ENCODE measurements at regions not wholly inside any gene's neighbourhood (a gene's known extent, or its start where the extent isn't known, plus 50 kb on each side); places are given as distances from the start of the nearest gene placed in this dataset.

GRCh38 chr1:14321422-14321821 lies 277.1 kb upstream of the KAZN start:
- peaks cover 25% of the 10 kb centered on the region for H3K9me3 Mint-ChIP-seq
- TF ChIP-seq ELF4 (CRISPR knock-in tag; IDR thresholded peaks at IDR 0.05; ENCODE audit: low read depth): no peak
- no peak for TF ChIP-seq ZNF263 (CRISPR knock-in tag; IDR thresholded peaks at IDR 0.05; ENCODE audit: low read depth)
- TF ChIP-seq, protein P1, sequence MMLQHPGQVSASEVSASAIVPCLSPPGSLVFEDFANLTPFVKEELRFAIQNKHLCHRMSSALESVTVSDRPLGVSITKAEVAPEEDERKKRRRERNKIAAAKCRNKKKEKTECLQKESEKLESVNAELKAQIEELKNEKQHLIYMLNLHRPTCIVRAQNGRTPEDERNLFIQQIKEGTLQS (CRISPR knock-in tag; conservative IDR thresholded peaks at IDR 0.05): no peak
- TF ChIP-seq ETV6 (CRISPR knock-in tag; IDR thresholded peaks at IDR 0.05): no peak
- no peak for TF ChIP-seq OVOL2 (CRISPR knock-in tag; IDR thresholded peaks at IDR 0.05; ENCODE audit: borderline replicate concordance)
- no peak for TF ChIP-seq ZNF121 (CRISPR knock-in tag; IDR thresholded peaks at IDR 0.05)
- TF ChIP-seq TCF7 (CRISPR knock-in tag; IDR thresholded peaks at IDR 0.05; ENCODE audit: low read depth): no peak
- no peak for TF ChIP-seq ZNF232 (CRISPR knock-in tag; IDR thresholded peaks at IDR 0.05)
- no peak for TF ChIP-seq IRF2 (CRISPR knock-in tag; IDR thresholded peaks at IDR 0.05; ENCODE audit: borderline replicate concordance, low read depth)
- no peak for TF ChIP-seq GTF2I (CRISPR knock-in tag; conservative IDR thresholded peaks at IDR 0.05)
- no peak for TF ChIP-seq CREM (CRISPR knock-in tag; IDR thresholded peaks at IDR 0.05)
- H3K36me3 Mint-ChIP-seq: no peaks in the 10 kb centered on the region
- ChIA-PET CTCF (no interaction called here), POLR2A (no interaction called here)
- DNase-seq (ENCODE audit: low spot score): no peak
- H3K4me3 Mint-ChIP-seq: no peak overlapping the region
- H3K4me1 Mint-ChIP-seq: peaks cover 23% of the 10 kb centered on the region
- H3K27me3 Mint-ChIP-seq (ENCODE audit: low read depth): peaks cover 26% of the 10 kb centered on the region
- no peak overlapping the region for H3K27ac Mint-ChIP-seq
- ATAC-seq: no peak

GRCh38 chr1:14323568-14324247 lies 274.8 kb upstream of the KAZN start:
- H3K36me3 Mint-ChIP-seq: no peaks in the 10 kb centered on the region
- ChIA-PET POLR2A (no interaction called here), CTCF (no interaction called here)
- H3K9me3 Mint-ChIP-seq: peaks cover 29% of the 10 kb centered on the region
- no peak overlapping the region for H3K4me3 Mint-ChIP-seq
- no peak overlapping the region for H3K27ac Mint-ChIP-seq
- peaks cover 32% of the 10 kb centered on the region for H3K27me3 Mint-ChIP-seq (ENCODE audit: low read depth)
- ATAC-seq: no peak
- TF ChIP-seq ESRRA (CRISPR knock-in tag; IDR thresholded peaks at IDR 0.05; ENCODE audit: borderline replicate concordance): no peak
- no peak for DNase-seq (ENCODE audit: low spot score)
- H3K4me1 Mint-ChIP-seq: peaks cover 29% of the 10 kb centered on the region

GRCh38 chr1:14324248-14324630 lies 274.2 kb upstream of the KAZN start:
- Mint-ChIP-seq H3K9me3 (peaks cover 29% of the 10 kb centered on the region), H3K27me3 (ENCODE audit: low read depth) (peaks cover 32% of the 10 kb centered on the region), H3K4me1 (peaks cover 29% of the 10 kb centered on the region), H3K4me3 (no peak overlapping the region), H3K27ac (no peak overlapping the region), H3K36me3 (no peaks in the 10 kb centered on the region)
- TF ChIP-seq FOXP1 (CRISPR knock-in tag; IDR thresholded peaks at IDR 0.05; ENCODE audit: borderline replicate concordance) (no peak), RELA (CRISPR knock-in tag; IDR thresholded peaks at IDR 0.05; ENCODE audit: borderline replicate concordance) (no peak), ESRRA (CRISPR knock-in tag; IDR thresholded peaks at IDR 0.05; ENCODE audit: borderline replicate concordance) (no peak)
- TF ChIP-seq, protein P2, sequence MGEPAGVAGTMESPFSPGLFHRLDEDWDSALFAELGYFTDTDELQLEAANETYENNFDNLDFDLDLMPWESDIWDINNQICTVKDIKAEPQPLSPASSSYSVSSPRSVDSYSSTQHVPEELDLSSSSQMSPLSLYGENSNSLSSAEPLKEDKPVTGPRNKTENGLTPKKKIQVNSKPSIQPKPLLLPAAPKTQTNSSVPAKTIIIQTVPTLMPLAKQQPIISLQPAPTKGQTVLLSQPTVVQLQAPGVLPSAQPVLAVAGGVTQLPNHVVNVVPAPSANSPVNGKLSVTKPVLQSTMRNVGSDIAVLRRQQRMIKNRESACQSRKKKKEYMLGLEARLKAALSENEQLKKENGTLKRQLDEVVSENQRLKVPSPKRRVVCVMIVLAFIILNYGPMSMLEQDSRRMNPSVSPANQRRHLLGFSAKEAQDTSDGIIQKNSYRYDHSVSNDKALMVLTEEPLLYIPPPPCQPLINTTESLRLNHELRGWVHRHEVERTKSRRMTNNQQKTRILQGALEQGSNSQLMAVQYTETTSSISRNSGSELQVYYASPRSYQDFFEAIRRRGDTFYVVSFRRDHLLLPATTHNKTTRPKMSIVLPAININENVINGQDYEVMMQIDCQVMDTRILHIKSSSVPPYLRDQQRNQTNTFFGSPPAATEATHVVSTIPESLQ (CRISPR knock-in tag; IDR thresholded peaks at IDR 0.05): no peak
- no peak for DNase-seq (ENCODE audit: low spot score)
- no peak for ATAC-seq
- ChIA-PET POLR2A (no interaction called here), CTCF (no interaction called here)

DNA sequence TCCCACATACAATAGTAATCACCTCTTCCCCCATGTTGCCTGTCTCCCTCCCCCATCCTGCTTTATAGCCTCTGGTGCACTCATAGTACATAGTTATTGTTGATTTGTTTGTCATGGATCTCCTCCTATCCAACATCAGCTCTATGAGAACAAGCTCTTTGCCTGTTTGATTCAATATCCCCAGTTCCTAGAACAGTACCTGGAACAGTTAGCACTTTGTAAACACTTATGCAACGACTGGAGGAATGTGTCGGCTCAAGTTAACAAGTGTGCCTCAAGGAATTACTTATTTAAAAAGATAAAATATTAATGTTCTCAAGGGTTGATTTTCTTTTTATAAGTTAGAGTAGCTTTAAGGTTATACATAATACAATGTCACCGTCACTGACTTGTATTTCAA lies 271.6 kb upstream of the KAZN start:
- H3K27ac Mint-ChIP-seq: no peak overlapping the region
- POLR2A ChIA-PET: no interaction called here
- no peak overlapping the region for H3K4me3 Mint-ChIP-seq
- H3K9me3 Mint-ChIP-seq: peaks cover 43% of the 10 kb centered on the region
- peaks cover 6% of the 10 kb centered on the region for H3K4me1 Mint-ChIP-seq
- peaks cover 37% of the 10 kb centered on the region for H3K27me3 Mint-ChIP-seq (ENCODE audit: low read depth)
- CTCF ChIA-PET: interaction anchor here (1.3 kb wide), 1 partner anchor 213 kb away, joined by 5 read pairs; no protein-coding TSS in a partner anchor
- DNase-seq (ENCODE audit: low spot score) (no peak), ATAC-seq (no peak)
- no peak for TF ChIP-seq JUN (CRISPR knock-in tag; IDR thresholded peaks at IDR 0.05)
- H3K36me3 Mint-ChIP-seq: 0 out of 2 replicates have a peak, but pooled peaks cover 5% of the 10 kb centered on the region
